Stimulated activated CD4-positive, alpha-beta T cell treated with anti-CD3 and anti-CD28 coated beads, Interleukin-12 subunit alpha, Interleukin-12 subunit beta, amount 100 ng/mL, for 48 hours (primary cell): ENCODE measurements at regions not wholly inside any gene's neighbourhood (a gene's known extent, or its start where the extent isn't known, plus 50 kb on each side); places are given as distances from the start of the nearest gene placed in this dataset.
"Not testable (repeated sequence)": the region's sequence is repeated elsewhere in the genome, so short reads cannot be mapped to it uniquely, and the experiment has no call there.

Experiments used
- DNase-seq, 3 donors: peaks; one replicate each; pipeline ENCODE4 v3.0.0-alpha.2; 2020; ENCODE audit warnings: low read depth in 2 of 3, low spot score in 1 of 3

GRCh38 chrX:134045372-134045771, 60.0 kb upstream of the GPC3 start:
- DNase-seq, result not testable (repeated sequence)

GRCh38 chrX:134067107-134067506, 81.7 kb upstream of the GPC3 start:
- not testable (repeated sequence) for DNase-seq

DNA sequence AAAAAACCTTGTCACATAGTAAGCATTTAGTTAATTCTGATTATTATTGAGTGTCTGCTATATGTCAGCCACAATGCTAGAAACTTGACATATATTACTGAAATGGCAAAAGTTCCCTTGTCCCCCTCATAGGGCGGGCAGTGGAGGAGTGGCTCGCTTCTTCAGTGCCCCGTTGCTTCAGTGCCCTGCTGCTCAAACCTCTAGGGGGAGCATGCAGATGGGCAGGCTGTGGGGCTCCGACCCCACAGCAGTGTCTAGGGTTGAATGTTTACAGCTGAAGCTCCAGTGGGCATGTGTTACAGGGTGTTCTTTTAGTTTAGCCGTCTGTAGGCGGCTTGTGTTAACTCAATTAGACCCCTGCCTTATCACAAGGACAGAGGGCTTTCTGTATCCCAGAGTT, 86.5 kb upstream of the GPC3 start:
- DNase-seq, result not testable (repeated sequence)

DNA sequence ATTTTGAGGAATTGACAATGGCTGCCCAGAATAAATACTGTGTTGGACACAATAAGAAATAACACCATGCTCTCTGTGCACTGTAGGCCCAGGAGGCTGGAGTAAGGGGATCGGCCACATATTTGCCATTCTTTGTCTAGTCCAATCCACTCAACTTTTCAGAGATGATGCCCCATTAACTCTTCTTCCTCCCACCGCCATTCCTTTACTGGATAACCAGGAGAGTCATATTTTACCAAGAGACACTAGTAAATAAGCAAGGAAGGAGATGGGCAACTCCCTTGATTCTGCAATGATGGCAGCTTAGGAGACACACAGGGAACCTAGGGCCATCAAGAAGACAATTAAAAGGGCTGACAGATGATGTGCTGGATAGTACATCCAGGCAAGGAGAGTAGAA, 87.9 kb upstream of the GPC3 start:
- DNase-seq, result no peak

GRCh38 chrX:134074151-134074550, 88.8 kb upstream of the GPC3 start:
- no peak for DNase-seq

- no peak for DNase-seq
Measured at GRCh38 chrX:134075894-134076718, 90.7 kb upstream of the GPC3 start.

DNA sequence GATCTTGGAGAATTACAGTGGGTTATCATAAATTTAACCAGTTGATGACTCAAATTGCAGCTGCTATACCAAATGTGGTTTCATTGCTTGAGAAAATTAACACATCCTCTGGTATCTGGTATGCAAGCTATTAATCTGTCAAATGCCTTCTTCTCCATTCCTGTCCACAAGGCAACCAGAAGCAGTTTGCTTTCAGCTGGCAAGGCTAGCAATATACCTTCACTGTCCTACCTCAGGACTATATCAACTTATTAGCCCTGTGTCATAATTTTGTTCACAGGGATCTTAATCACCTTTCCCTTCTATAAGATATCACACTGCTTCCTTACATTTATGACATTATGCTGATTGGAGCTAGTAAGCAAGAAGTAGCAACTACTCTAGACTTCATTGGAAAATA, 110.0 kb upstream of the GPC3 start:
- no peak for DNase-seq

- no peak for DNase-seq
Measured at GRCh38 chrX:134101636-134102035, 116.2 kb upstream of the GPC3 start.

DNA sequence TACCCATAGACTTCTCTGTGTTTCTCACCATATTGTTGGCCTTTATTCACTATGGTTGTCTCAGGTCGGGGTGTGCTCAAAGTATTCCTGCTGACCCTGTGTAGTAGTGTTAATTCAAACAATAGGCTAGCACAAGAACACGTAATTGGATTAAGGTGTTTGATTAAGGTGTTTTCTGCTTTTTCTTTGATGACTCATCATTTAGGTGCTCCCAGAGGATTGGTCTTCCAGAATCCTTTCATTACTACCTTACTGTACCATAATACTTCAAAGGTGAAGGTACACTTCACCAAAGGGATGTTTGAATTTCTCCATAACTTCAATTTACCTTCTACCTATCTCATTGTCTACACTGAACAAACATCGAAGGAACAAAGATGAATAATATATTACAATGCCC, 121.7 kb upstream of the CCDC160 start:
- no peak for DNase-seq

DNA sequence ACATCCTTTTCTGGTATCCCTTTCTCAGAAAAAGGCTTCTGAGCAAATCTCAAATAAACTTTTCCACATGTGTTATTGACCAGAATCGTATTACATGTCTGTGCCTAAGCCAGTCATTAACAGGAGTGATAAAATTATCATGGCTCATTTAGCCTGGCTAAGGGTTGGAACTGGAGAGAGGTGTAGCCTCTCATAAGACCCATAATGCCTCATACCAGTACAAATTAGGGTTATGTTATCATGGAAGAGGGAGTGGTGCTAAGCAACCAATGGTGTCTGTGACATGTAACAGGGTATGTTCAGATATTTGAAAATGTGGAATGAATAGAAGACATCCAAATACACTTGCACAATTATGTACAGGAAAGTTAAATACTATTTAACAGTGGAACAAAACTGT, 99.6 kb upstream of the CCDC160 start:
- no peak for DNase-seq

DNA sequence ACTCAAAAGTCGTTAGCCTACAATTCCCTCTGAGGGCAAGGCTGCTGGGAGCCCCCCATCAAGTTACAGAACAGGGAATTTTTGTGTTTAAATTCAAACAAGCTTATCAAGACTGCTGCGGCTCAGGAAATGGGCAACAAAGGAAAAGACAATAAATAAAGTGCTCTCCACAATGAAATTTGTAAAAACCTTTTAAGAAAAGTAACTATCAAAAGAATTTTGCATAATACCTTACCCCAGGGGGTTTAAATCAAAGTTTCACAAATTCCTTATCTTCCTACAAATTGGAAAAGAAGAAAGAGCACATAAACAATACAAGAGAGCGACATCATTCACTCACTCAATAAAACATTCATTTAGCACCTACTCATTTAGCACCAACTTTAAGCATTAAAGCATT, 97.9 kb upstream of the CCDC160 start:
- DNase-seq, result no peak

DNA sequence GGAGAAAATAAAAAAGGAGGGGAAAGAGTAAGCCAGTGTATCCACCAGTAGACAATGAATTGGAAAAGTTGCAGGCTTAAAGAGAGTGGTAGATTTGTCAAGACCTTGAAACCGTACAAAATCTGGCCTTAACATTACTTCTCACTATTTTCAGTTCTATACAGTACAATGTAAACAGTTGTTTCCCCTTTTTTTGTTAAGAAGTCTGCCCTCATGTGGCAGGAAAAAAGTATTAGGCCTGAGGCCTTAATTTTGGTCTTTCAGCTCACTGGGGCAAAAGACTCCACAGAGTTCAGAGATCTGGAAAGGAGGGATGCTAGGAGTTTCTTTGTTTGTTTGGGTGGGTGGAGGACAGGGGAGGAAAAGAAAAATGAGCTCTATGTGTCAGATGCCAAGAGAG, 92.8 kb upstream of the CCDC160 start:
- peak in 1 of 3 donors; percentile 10 for DNase-seq

DNA sequence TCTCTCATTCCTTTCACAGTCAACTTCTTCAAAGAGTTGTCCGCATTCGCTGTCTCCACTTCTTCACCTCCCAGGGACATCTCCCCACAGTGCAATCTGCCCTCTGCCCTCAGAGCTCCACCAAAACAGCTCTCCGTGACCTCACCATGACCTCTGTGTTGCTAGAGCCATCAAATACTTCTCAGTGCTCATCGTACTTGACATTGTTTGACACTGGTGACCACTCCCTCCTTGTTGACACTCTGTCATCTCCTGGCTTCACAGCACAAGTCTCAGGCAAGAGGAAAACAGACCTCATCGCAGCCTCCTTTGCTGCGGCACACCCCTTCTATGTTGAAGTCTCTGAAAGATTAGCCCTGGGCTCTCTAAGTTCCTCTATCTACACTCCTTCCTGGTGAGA, 90.5 kb upstream of the CCDC160 start:
- no peak for DNase-seq

- DNase-seq, result no peak
Measured at GRCh38 chrX:134148172-134148692, 88.8 kb upstream of the CCDC160 start.

DNA sequence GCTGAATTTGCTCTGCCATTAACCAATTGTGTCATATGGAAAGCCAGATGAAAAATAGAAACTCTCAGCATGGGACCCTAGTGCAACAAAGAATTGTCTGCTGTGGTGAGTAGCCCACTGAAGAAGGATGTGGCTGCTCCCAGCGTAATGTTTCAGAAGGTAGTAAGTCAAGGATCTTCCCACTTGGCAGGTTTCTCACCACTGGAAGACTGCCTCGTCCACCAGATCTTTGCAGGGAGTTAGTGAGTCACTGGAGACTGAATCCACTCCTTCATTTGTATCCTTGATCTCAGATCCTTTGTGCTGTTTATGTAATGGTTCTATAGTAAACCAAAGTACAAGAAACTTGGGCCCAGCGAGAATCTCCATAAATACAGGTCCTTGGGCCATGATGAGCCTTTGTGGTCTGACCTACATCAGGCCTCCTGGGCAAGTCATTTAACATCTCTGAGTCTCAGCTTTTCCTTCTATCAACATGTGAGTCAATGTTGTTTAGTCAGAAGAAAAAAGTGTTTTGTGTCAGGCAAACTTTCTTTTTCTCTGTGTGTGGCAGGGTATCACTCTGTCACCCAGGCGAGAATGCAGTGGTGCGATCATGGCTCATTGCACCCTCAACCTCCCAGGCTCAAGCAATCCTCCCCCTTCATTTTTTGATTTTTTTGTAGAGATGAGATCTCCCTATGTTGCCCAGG, 78.0 kb upstream of the CCDC160 start:
- DNase-seq, result peak; percentile 16 to 37 (median 32)

DNA sequence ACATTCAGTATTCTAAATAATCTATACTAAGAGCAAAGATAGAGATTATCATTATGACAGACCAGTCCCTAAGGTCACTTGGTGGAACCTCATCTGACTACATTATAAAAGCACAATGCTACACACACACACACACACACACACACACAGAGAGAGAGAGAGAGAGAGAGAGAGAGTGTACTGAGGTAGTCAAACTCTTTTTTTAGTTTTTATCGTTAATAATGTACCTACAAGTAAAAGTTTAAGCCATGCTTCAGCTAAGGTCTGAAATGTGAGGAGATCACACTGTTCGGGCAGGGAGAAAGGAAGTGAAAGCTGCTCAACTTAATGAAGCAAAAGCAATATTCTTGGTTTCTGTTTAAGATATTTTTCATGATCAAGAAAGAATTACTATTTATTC, 75.8 kb upstream of the CCDC160 start:
- no peak for DNase-seq

- no peak for DNase-seq
Measured at GRCh38 chrX:134162032-134162431, 75.0 kb upstream of the CCDC160 start.

DNA sequence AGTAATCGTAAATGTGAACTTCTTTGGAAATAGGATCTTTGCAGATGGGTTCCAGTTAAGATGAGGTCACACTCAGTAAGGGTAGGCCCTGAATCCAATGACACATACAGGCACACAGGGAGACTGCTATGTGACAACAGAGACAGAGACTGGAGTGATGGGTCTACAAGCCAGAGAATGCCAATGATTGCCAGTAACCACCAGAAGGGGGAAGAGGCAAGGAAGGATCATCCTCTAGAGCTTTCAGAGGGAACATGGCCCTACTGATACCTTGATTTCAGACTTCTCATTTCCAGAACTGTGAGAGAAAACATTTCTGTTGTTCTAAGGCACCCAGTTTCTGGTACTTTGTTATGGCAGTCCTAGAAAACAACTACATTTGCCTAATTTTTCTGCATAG, 73.1 kb upstream of the CCDC160 start:
- DNase-seq, result no peak

GRCh38 chrX:134167591-134168203, 69.3 kb upstream of the CCDC160 start:
- DNase-seq, result no peak

DNA sequence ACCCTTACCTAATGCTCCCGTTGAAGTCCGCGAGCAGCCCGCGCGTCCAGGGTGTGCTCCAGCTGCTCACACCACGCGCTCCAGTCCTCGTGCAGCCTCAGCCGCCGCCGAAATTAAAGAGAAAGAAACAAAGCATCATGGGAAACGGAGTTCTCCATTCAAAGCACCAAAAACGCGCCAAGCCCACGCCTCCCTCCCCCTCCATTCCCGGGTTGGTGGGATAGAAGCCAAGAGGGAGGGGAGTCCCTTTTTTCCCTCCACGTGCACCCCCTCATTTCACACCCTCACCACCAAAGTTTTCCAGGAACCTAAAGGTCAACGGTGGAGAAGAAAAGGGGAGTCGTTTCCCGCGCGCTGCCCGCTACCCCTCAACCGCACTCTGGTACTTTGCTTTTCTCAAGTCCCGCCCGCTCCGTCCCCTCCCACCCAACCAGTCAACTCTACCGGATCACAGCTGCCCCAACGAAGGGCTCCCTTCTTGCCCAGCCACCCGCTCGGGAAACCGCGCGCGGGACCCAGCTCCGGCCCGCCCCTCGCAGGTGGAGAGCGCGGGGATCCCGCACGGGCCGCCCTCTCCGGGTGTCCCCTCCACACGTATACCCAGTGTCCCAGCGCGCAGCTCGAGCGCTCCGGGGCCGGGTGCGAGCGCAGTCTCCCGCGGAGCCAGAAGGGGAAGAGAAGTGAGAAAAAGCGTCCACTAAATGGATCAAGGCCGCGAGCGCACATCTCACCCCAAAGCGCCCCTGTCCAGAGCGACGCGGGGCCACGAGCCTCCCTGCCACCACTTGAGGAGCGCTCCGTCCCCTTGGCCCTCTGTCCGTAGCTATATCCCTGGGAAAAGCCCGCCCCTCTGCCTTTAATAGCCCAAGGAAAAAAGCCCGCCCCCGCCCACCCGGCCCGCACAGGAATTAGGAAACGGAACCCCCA, 65.1 kb upstream of the CCDC160 start:
- DNase-seq, result peak in 2 of 3 donors; percentile 28 to 39
